GM18867 (cell line): ENCODE measurements at regions not wholly inside any gene's neighbourhood (a gene's known extent, or its start where the extent isn't known, plus 50 kb on each side); places are given as distances from the start of the nearest gene placed in this dataset.
"Not testable (repeated sequence)": the region's sequence is repeated elsewhere in the genome, so short reads cannot be mapped to it uniquely, and the experiment has no call there.

Source experiments
- ATAC-seq: cut with Tn5 transposase; IDR thresholded peaks from one replicate; pipeline ENCODE4 v1.9.1; 2021; ENCODE audit warnings: mild to moderate bottlenecking, moderate library complexity; ENCODE audit not compliant: unreplicated experiment

GRCh38 chr21:20020026-20020425 is 978.2 kb upstream of the NCAM2 start:
- no peak for ATAC-seq

- no peak for ATAC-seq
These were observed 975.0 kb upstream of the NCAM2 start for GRCh38 chr21:20023193-20023592.

- ATAC-seq: no peak
These were observed 973.5 kb upstream of the NCAM2 start for GRCh38 chr21:20024741-20025140.

- no peak for ATAC-seq
These were observed 971.7 kb upstream of the NCAM2 start for GRCh38 chr21:20026543-20026942.

GRCh38 chr21:20030390-20030789 is 967.8 kb upstream of the NCAM2 start:
- ATAC-seq: no peak

- no peak for ATAC-seq
These were observed 966.4 kb upstream of the NCAM2 start for GRCh38 chr21:20031807-20032206.

GRCh38 chr21:20040768-20041167 is 957.4 kb upstream of the NCAM2 start:
- no peak for ATAC-seq

GRCh38 chr21:20045197-20045596 is 953.0 kb upstream of the NCAM2 start:
- ATAC-seq: no peak

- ATAC-seq: not testable (repeated sequence)
These were observed 949.9 kb upstream of the NCAM2 start for GRCh38 chr21:20048130-20048837.

- ATAC-seq: no peak
These were observed 914.9 kb upstream of the NCAM2 start for GRCh38 chr21:20083336-20083735.

GRCh38 chr21:20083925-20084324 is 914.3 kb upstream of the NCAM2 start:
- no peak for ATAC-seq

GRCh38 chr21:20086508-20086907 is 911.7 kb upstream of the NCAM2 start:
- ATAC-seq: no peak

GRCh38 chr21:20106368-20106767 is 891.8 kb upstream of the NCAM2 start:
- ATAC-seq: no peak

- no peak for ATAC-seq
These were observed 890.2 kb upstream of the NCAM2 start for GRCh38 chr21:20108016-20108415.

- no peak for ATAC-seq
These were observed 889.2 kb upstream of the NCAM2 start for GRCh38 chr21:20108976-20109540.

- ATAC-seq: no peak
These were observed 887.8 kb upstream of the NCAM2 start for GRCh38 chr21:20110368-20110767.

GRCh38 chr21:20151741-20152140 is 846.5 kb upstream of the NCAM2 start:
- no peak for ATAC-seq

GRCh38 chr21:20163167-20163566 is 835.0 kb upstream of the NCAM2 start:
- no peak for ATAC-seq

GRCh38 chr21:20167059-20167458 is 831.1 kb upstream of the NCAM2 start:
- no peak for ATAC-seq

- ATAC-seq: no peak
These were observed 828.2 kb upstream of the NCAM2 start for GRCh38 chr21:20169812-20170576.

- ATAC-seq: no peak
These were observed 812.0 kb upstream of the NCAM2 start for GRCh38 chr21:20186186-20186585.

GRCh38 chr21:20187028-20187427 is 811.2 kb upstream of the NCAM2 start:
- ATAC-seq: no peak
